Endothelial cell of umbilical vein (primary cell): ENCODE measurements at regions not wholly inside any gene's neighbourhood (a gene's known extent, or its start where the extent isn't known, plus 50 kb on each side); places are given as distances from the start of the nearest gene placed in this dataset.

Experiments
- BruUV-seq: library from RNA; stranded (reverse); fragments of 400-500 nt; replicated peaks from 2 replicates; lab custom pipeline; 2021; lab: Mats Ljungman, UMichigan
- CTCF ChIA-PET: fragments of 300-600, 350-600 bp; sonication (Branson Sonifier 250); formaldehyde crosslinking; loops from one replicate; lab custom pipeline; 2021; ENCODE audit warnings: antibody characterized with exemption, inconsistent platforms; lab: Charles Lee
- POLR2A ChIA-PET: fragments of 300-600, 350-600 bp; sonication (Branson Sonifier 250); formaldehyde crosslinking; loops from one replicate; lab custom pipeline; 2021; ENCODE audit warnings: antibody characterized with exemption, inconsistent platforms; lab: Charles Lee
- DNase-seq: peaks from one replicate; pipeline ENCODE4 v3.0.0-alpha.2; 2011; ENCODE audit warnings: low read depth, low spot score
- FAIRE-seq: peaks from 2 replicates; lab custom pipeline; 2011; peaks lifted over from hg19 to GRCh38; lab: Jason Lieb, UNC
- H2AFZ ChIP-seq: 2 replicates; pipeline ENCODE4 v1.6.0; 2012; ENCODE audit warnings: low read depth, low read length, control low read depth, inconsistent platforms
- H3K27ac ChIP-seq: 2 replicates; pipeline ENCODE4 v1.5.1; 2011; ENCODE audit warnings: low read depth, mild to moderate bottlenecking, control low read depth, low read length, moderate library complexity; ENCODE audit not compliant: insufficient read depth
- H3K27me3 ChIP-seq, 2 experiments: 2 replicates each; pipeline versions ENCODE4 v1.6.0 to v1.6.1; 2011; ENCODE audit warnings: low read length in 2 of 2, mixed read lengths in 1 of 2; ENCODE audit not compliant: control insufficient read depth in 2 of 2, insufficient read depth in 2 of 2
- H3K36me3 ChIP-seq, 2 experiments: 2 replicates in 1 of 2; 3 replicates in 1 of 2; pipeline ENCODE4 v1.5.1; 2011; ENCODE audit warnings: low read length in 2 of 2, mild to moderate bottlenecking in 1 of 2, moderate library complexity in 1 of 2; ENCODE audit not compliant: control insufficient read depth in 2 of 2, insufficient read depth in 2 of 2; ENCODE audit errors: extremely low read depth in 1 of 2
- H3K4me1 ChIP-seq: 3 replicates; pipeline ENCODE4 v1.5.1; 2011; ENCODE audit warnings: mild to moderate bottlenecking, low read length; ENCODE audit not compliant: control insufficient read depth, insufficient read depth; ENCODE audit errors: extremely low read depth
- H3K4me2 ChIP-seq: 2 replicates; pipeline ENCODE4 v1.6.1; 2011; ENCODE audit warnings: low read length, control low read depth, mixed read lengths; ENCODE audit not compliant: insufficient read depth
- H3K4me3 ChIP-seq, 3 experiments: fragments of 200-600 bp in 1 of 3; sonication (generic), shearing (Covaris generic) in 1 of 3; replicated peaks in 1 of 3; 2 replicates each; pipeline ENCODE4 v1.5.1; 2011 to 2016; ENCODE audit warnings: control low read depth in 3 of 3, low read length in 3 of 3, mild to moderate bottlenecking in 2 of 3, inconsistent platforms in 1 of 3, low read depth in 1 of 3, moderate library complexity in 1 of 3; ENCODE audit not compliant: insufficient read depth in 1 of 3
- H3K79me2 ChIP-seq: 2 replicates; pipeline ENCODE4 v1.6.0; 2012; ENCODE audit warnings: low read length, inconsistent platforms; ENCODE audit not compliant: control insufficient read depth, insufficient read depth
- H3K9ac ChIP-seq: replicated peaks from 2 replicates; pipeline ENCODE3; 2011; ENCODE audit warnings: low read length, control low read depth; ENCODE audit not compliant: insufficient read depth; ENCODE audit errors: extremely low read depth
- H3K9me1 ChIP-seq: replicated peaks from 3 replicates; pipeline ENCODE4 v1.6.0; 2011; ENCODE audit warnings: mild to moderate bottlenecking, low read length; ENCODE audit not compliant: control insufficient read depth, insufficient read depth; ENCODE audit errors: extremely low read depth
- H3K9me3 ChIP-seq: replicated peaks from 2 replicates; pipeline ENCODE4 v1.5.1; 2012; ENCODE audit warnings: low read length, inconsistent platforms; ENCODE audit not compliant: control insufficient read depth, insufficient read depth
- H4K20me1 ChIP-seq: replicated peaks from 2 replicates; pipeline ENCODE3; 2011; ENCODE audit warnings: mild to moderate bottlenecking, low read length; ENCODE audit not compliant: control insufficient read depth, insufficient read depth; ENCODE audit errors: extremely low read depth
- CTCF ChIP-seq, 2 donors: IDR thresholded peaks; 1 replicate in 1 of 2; 2 replicates in 1 of 2; pipeline ENCODE4 v1.5.1; 2011; ENCODE audit warnings: low read length in 2 of 2, mild to moderate bottlenecking in 2 of 2, moderate library complexity in 2 of 2, control low read depth in 1 of 2, inconsistent platforms in 1 of 2, low read depth in 1 of 2; ENCODE audit not compliant: insufficient read depth in 1 of 2; ENCODE audit errors: extremely low read depth in 1 of 2
- EZH2 ChIP-seq: IDR thresholded peaks from 2 replicates; pipeline ENCODE4 v1.6.1; 2012; ENCODE audit warnings: borderline replicate concordance, low read depth, mild to moderate bottlenecking, moderate library complexity, low read length, inconsistent platforms; ENCODE audit not compliant: severe bottlenecking
- FOS ChIP-seq: IDR thresholded peaks from 2 replicates; pipeline ENCODE4 v1.6.1; 2011; ENCODE audit warnings: mild to moderate bottlenecking, low read length, moderate library complexity, borderline replicate concordance; ENCODE audit not compliant: insufficient read depth
- GATA2 ChIP-seq: IDR thresholded peaks from 2 replicates; pipeline ENCODE4 v1.7.0; 2011; ENCODE audit warnings: low read depth, mild to moderate bottlenecking, moderate library complexity, mixed read lengths, low read length; ENCODE audit not compliant: insufficient read length, insufficient read depth
- JUN ChIP-seq: IDR thresholded peaks from 2 replicates; pipeline ENCODE4 v1.6.1; 2011; ENCODE audit warnings: borderline replicate concordance, low read depth; ENCODE audit not compliant: insufficient read length, insufficient read depth
- MAX ChIP-seq: IDR thresholded peaks from 2 replicates; pipeline ENCODE4 v1.6.1; 2011; ENCODE audit not compliant: insufficient read depth, insufficient read length
- MYC ChIP-seq: IDR thresholded peaks from one replicate; pipeline ENCODE4 v1.6.1; 2011; ENCODE audit warnings: mild to moderate bottlenecking, low read depth, low read length
- POLR2A ChIP-seq: IDR thresholded peaks from 2 replicates; pipeline ENCODE4 v1.6.1; 2012; ENCODE audit warnings: low read depth, mild to moderate bottlenecking, control low read depth, low read length
- POLR2AphosphoS5 ChIP-seq: IDR thresholded peaks from 2 replicates; pipeline ENCODE4 v1.6.1; 2012; ENCODE audit warnings: low read depth, mild to moderate bottlenecking, control low read depth, low read length, moderate library complexity; ENCODE audit not compliant: insufficient read depth
- dilution Hi-C: fragments of 300-500 bp; cut with MboI; formaldehyde crosslinking; loops from one replicate; pipeline ENCODE4 v1.15.0; 2019; ENCODE audit warnings: low sequenced_read_pairs; ENCODE audit not compliant: extremely low pct_ligation_motif_present
- intact Hi-C: fragments of 100-400 bp; cut with micrococcal nuclease; formaldehyde crosslinking; loops from one replicate; pipeline ENCODE4 v1.10.0; 2022

GRCh38 chr9:23630488-23630887, 195.6 kb downstream of the ELAVL2 start:
- no peak for FAIRE-seq
- Histone ChIP-seq H3K36me3 (no peaks in the 10 kb centered on the region), H3K9ac (no peak overlapping the region), H3K27ac (no peak overlapping the region), H3K4me2 (no peak overlapping the region), H3K9me3 (no peaks in the 10 kb centered on the region), H3K27me3 (no peaks in the 10 kb centered on the region), H3K9me1 (no peaks in the 10 kb centered on the region), H4K20me1 (no peaks in the 10 kb centered on the region), H3K79me2 (no peaks in the 10 kb centered on the region), H3K4me3 (no peak overlapping the region), H2AFZ (no peak overlapping the region), H3K4me1 (no peaks in the 10 kb centered on the region)
- dilution Hi-C loops (no loop called here), intact Hi-C loops (no loop called here)
- no peak for DNase-seq
- no peak for TF ChIP-seq GATA2
- TF ChIP-seq POLR2AphosphoS5 = no peak
- TF ChIP-seq CTCF (IDR thresholded peaks at IDR 0.05; ENCODE audit: extremely low read depth in 1 of 2, insufficient read depth in 1 of 2, low read depth in 1 of 2, low read length in 2 of 2) = no peak
- no peak for TF ChIP-seq POLR2A
- TF ChIP-seq FOS = no peak
- no peak for TF ChIP-seq JUN
- no peak for TF ChIP-seq MAX
- no peak for TF ChIP-seq MYC
- TF ChIP-seq EZH2 = no peak
- CTCF ChIA-PET = no interaction called here
- no TSS peak for BruUV-seq
- POLR2A ChIA-PET = no interaction called here
